ENCODE measurements at regions not wholly inside any gene's neighbourhood (a gene's known extent, or its start where the extent isn't known, plus 50 kb on each side); places are given as distances from the start of the nearest gene placed in this dataset.
A peak's percentile ranks its signal among the peaks of the same experiment; 100 is the strongest.

DNA sequence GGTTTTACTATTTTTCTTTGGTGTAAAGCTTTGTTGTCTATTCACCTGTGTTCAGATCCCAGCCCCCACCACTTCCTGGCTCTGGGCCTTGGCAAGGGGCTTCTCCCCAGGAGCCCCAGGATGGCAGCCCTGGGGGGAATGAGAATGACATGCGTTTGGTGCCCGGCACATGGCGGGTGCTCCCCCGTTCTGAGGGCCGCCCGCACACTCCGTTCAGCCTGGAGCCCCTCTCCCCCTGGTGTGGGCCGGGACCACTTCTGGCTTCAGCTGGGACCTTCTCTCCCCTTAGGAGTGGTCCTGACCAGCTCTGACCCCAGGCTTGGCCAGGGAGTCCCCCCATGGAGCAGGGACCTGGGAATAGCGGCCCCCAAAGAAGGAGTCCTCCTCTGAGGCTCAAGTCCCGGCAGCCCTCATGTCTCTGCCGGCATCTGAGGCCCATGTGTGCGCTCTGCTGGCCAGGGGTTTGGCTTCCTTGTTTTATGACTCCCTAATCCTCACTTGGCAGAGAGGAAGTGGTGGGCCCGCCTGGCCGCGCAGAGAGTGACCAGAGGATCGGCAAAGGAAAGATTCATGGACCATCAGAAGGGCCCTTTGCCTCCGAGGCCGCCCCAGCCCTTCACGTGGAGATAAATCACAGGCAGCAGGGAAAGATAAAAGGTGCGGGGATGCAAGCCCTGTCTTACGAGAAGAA, 57.0 kb upstream of the LMX1B start:
- no peak for DNase-seq

DNA sequence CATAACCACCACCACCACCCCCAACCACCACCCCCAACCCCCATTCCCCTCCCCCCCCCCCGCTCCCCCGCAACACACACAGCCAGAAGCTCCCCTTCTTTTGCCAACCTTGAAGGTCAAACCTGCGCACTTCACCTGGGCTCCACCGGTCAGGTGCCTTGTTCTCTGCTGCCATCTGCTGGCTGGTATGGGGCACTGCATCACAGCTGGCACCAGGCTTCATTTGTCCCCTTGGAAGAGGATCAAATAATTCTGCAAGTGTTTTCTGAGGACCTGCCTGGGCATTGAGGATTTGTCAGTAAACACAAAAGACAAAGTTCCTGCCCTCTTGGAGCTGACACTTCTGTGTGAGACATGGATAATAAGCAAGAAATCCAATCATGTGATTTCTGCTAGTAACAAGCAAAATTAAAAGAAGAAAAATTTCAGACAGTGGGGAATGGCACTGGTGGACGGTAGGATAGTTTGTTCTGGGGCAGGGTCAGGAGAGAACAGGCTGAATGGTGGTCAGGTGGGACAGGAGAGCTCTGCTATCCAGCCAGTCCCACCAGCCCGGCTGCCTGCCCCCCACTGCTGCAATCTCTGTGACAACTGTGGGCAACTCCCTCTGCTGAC, 55.6 kb upstream of the LMX1B start:
- peak; percentile 69 for DNase-seq

DNA sequence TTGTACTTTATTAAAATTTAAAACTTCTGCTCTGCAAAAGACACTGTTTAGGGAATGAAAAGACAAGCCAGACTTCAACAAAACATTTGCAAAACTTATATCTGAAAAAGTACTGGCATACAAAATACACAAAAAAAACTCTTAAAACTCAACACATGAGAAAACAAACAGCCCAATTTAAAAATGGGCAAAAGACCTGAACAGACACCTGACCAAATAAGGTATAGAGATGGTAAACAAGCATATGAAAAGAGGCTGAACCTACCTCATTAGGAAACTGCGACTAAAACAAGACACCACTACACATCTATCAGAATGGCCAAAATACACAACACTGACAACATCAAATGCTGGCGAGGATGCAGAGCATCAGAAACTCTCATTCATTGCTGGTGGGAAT, 54.4 kb upstream of the LMX1B start:
- DNase-seq = no peak

DNA sequence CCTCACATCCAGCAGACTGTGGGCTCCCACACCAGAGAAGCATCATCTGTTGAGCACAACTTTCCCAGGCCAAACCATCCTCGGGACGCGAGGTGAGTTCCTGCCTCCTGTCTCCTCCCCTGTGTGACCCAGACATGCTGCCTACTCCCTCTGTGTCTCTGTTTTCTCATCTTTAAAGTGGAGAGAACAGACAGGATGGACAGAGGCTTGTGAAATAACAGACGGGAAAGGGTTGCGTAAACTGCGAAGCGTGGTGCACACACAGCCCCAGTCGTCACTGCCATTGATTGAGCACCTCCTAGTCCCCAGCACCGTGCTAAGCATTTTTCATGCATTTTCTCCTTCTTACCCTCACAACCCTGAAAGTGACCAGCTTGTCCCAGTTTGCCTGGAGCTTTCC, 52.1 kb upstream of the LMX1B start:
- no peak for DNase-seq

DNA sequence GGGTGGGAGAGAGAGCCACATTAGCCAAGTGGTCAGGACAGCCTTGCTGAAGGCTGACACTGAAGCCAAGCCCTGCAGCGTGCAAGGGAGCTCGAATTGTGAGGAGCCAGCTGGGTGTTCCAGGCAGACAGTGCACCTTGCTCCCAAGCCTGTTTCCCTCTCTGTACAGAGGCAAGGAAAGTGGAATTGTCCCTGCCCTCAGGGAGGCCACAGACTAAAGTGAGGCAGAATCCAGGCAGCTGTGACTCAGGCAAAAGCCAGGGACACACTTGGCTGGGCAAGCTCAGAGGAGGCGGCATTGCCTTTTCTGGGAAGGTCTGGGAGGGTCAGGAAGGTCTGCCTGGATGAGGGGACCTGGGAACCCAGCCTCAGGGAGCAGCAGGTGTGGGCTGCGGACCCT, 50.2 kb upstream of the LMX1B start:
- no peak for DNase-seq

Data from OCI-M1 (cell line).